DND-41 (cell line): ENCODE measurements at regions not wholly inside any gene's neighbourhood (a gene's known extent, or its start where the extent isn't known, plus 50 kb on each side); places are given as distances from the start of the nearest gene placed in this dataset.
A peak's percentile ranks its signal among the peaks of the same experiment; 100 is the strongest.

Source experiments
- EZH2 ChIP-seq: IDR thresholded peaks from 3 replicates; pipeline ENCODE4 v1.6.1; 2012; ENCODE audit warnings: borderline replicate concordance, low read depth, mild to moderate bottlenecking, moderate library complexity, low read length, inconsistent platforms; ENCODE audit not compliant: severe bottlenecking
- TF ChIP-seq, protein P1 (sequence below): IDR thresholded peaks from 2 replicates; pipeline ENCODE4 v1.5.1; 2012; ENCODE audit warnings: borderline replicate concordance, low read length, moderate library complexity, mild to moderate bottlenecking; ENCODE audit not compliant: poor library complexity, severe bottlenecking; ENCODE audit errors: extremely low read depth

DNA sequence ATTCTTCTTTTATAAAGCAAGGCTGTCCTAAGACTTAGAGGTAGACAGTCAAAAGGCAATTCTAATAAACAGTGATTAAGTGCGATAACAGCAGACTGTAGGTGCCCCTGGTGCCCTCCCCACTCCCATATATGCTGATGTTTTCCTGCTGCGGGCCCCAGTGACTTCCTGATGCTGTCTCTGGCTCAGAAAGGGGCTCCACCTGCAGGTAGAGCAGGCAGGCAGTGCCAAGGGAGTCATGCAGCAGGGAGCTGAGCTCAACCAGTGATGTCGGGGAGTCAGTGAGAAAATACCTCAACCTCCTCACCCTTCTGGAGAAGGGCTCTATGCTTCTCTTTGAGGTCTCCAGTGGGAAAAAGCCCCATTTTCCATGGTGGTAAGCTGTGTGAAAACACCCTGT lies 126.7 kb upstream of the SSTR4 start:
- TF ChIP-seq, protein P1, sequence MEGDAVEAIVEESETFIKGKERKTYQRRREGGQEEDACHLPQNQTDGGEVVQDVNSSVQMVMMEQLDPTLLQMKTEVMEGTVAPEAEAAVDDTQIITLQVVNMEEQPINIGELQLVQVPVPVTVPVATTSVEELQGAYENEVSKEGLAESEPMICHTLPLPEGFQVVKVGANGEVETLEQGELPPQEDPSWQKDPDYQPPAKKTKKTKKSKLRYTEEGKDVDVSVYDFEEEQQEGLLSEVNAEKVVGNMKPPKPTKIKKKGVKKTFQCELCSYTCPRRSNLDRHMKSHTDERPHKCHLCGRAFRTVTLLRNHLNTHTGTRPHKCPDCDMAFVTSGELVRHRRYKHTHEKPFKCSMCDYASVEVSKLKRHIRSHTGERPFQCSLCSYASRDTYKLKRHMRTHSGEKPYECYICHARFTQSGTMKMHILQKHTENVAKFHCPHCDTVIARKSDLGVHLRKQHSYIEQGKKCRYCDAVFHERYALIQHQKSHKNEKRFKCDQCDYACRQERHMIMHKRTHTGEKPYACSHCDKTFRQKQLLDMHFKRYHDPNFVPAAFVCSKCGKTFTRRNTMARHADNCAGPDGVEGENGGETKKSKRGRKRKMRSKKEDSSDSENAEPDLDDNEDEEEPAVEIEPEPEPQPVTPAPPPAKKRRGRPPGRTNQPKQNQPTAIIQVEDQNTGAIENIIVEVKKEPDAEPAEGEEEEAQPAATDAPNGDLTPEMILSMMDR, result peak; percentile 51
- no peak for TF ChIP-seq EZH2
